H1 (cell line): ENCODE measurements at regions not wholly inside any gene's neighbourhood (a gene's known extent, or its start where the extent isn't known, plus 50 kb on each side); places are given as distances from the start of the nearest gene placed in this dataset.

Experiments used
- CTCF ChIA-PET: fragments of 300-600 bp; sonication (Branson Sonifier 250); formaldehyde crosslinking; loops from one replicate; lab custom pipeline; 2021; ENCODE audit not compliant: partially characterized antibody; lab: Charles Lee
- POLR2A ChIA-PET: fragments of 300-600 bp; sonication (Branson Sonifier 250); formaldehyde crosslinking; loops from one replicate; lab custom pipeline; 2021; ENCODE audit warnings: inconsistent platforms; ENCODE audit not compliant: partially characterized antibody; lab: Charles Lee
- DNase-seq, 2 experiments: peaks; one replicate each; pipeline versions ENCODE4 v3.0.0 to v3.0.0-alpha.2; 2010 to 2022; ENCODE audit warnings: low spot score in 2 of 2, low read depth in 1 of 2, mixed read lengths in 1 of 2
- FAIRE-seq: peaks from 2 replicates; lab custom pipeline; 2011; peaks lifted over from hg19 to GRCh38; lab: Jason Lieb, UNC
- H2AFZ ChIP-seq: 2 replicates; pipeline ENCODE4 v1.8.1; 2012; ENCODE audit warnings: low read length, inconsistent platforms
- H2AK5ac ChIP-seq: 2 replicates; pipeline ENCODE4 v1.6.1; 2013; ENCODE audit warnings: low read depth, low read length
- H2BK120ac ChIP-seq: replicated peaks from 2 replicates; pipeline ENCODE3; 2013; ENCODE audit warnings: low read depth, low read length, inconsistent platforms
- H2BK12ac ChIP-seq: 2 replicates; pipeline ENCODE4 v1.6.1; 2013; ENCODE audit warnings: low read depth, low read length
- H2BK15ac ChIP-seq: 2 replicates; pipeline ENCODE4 v1.6.1; 2013; ENCODE audit warnings: low read length
- H2BK20ac ChIP-seq: 2 replicates; pipeline ENCODE4 v1.6.1; 2013; ENCODE audit warnings: low read length
- H2BK5ac ChIP-seq: 2 replicates; pipeline ENCODE4 v1.6.1; 2013; ENCODE audit warnings: low read depth, low read length
- H3K14ac ChIP-seq: 2 replicates; pipeline ENCODE4 v1.6.1; 2013; ENCODE audit warnings: inconsistent platforms; ENCODE audit not compliant: insufficient read length
- H3K18ac ChIP-seq: 2 replicates; pipeline ENCODE4 v1.6.1; 2013; ENCODE audit warnings: low read length; ENCODE audit errors: extremely low read depth
- H3K23ac ChIP-seq: 2 replicates; pipeline ENCODE4 v1.6.1; 2013; ENCODE audit warnings: inconsistent platforms; ENCODE audit not compliant: insufficient read length
- H3K23me2 ChIP-seq: 2 replicates; pipeline ENCODE4 v1.6.1; 2013; ENCODE audit warnings: low read depth, low read length
- H3K27ac ChIP-seq: 2 replicates; pipeline ENCODE4 v1.6.1; 2011; ENCODE audit warnings: low read depth, low read length, inconsistent platforms
- H3K27me3 ChIP-seq, 4 experiments: replicated peaks in 1 of 4; 1 replicate in 1 of 4; 2 replicates in 3 of 4; pipeline versions ENCODE4 v1.6.1 to v1.8.1; 2011 to 2013; ENCODE audit warnings: low read length in 3 of 4, mild to moderate bottlenecking in 3 of 4, inconsistent platforms in 2 of 4, mixed read lengths in 2 of 4, moderate library complexity in 1 of 4; ENCODE audit not compliant: control insufficient read depth in 3 of 4, insufficient read depth in 3 of 4; ENCODE audit errors: extremely low read depth in 1 of 4
- H3K36me3 ChIP-seq, 4 experiments: 2 replicates each; pipeline versions ENCODE4 v1.6.1 to v1.8.1; 2011 to 2013; ENCODE audit warnings: mild to moderate bottlenecking in 4 of 4, low read length in 3 of 4, moderate library complexity in 2 of 4, control low read depth in 1 of 4, inconsistent platforms in 1 of 4; ENCODE audit not compliant: insufficient read depth in 4 of 4, control insufficient read depth in 2 of 4
- H3K4ac ChIP-seq: replicated peaks from 2 replicates; pipeline ENCODE3; 2013; ENCODE audit warnings: low read length, low read depth, mixed read lengths, inconsistent platforms; ENCODE audit not compliant: insufficient read length
- H3K4me1 ChIP-seq, 4 experiments: replicated peaks in 1 of 4; 1 replicate in 1 of 4; 2 replicates in 3 of 4; pipeline versions ENCODE4 v1.6.1 to v1.8.1; 2011 to 2013; ENCODE audit warnings: low read length in 3 of 4, inconsistent platforms in 2 of 4, mixed read lengths in 1 of 4; ENCODE audit not compliant: insufficient read depth in 4 of 4, control insufficient read depth in 3 of 4
- H3K4me2 ChIP-seq, 2 experiments: 2 replicates each; pipeline versions ENCODE4 v1.6.1 to v1.8.1; 2011 to 2013; ENCODE audit warnings: low read depth in 2 of 2, low read length in 2 of 2, control low read depth in 1 of 2, inconsistent platforms in 1 of 2, mild to moderate bottlenecking in 1 of 2; ENCODE audit not compliant: insufficient read depth in 1 of 2
- H3K4me3 ChIP-seq, 4 experiments: fragments of 200-600, 300-600 bp in 1 of 4; sonication (generic), shearing (Covaris generic), sonication (Bioruptor Twin) in 1 of 4; 2 replicates each; pipeline versions ENCODE4 v1.5.1 to v1.8.1; 2011 to 2016; ENCODE audit warnings: low read length in 4 of 4, low read depth in 3 of 4, control low read depth in 2 of 4, inconsistent platforms in 2 of 4, mild to moderate bottlenecking in 2 of 4, mixed read lengths in 1 of 4, moderate library complexity in 1 of 4; ENCODE audit not compliant: insufficient read depth in 2 of 4; ENCODE audit errors: extremely low read depth in 1 of 4
- H3K56ac ChIP-seq: replicated peaks from 2 replicates; pipeline ENCODE3; 2013; ENCODE audit warnings: low read depth, mild to moderate bottlenecking, mixed read lengths, low read length, inconsistent platforms; ENCODE audit not compliant: insufficient read length
- H3K79me1 ChIP-seq: 2 replicates; pipeline ENCODE4 v1.6.1; 2013; ENCODE audit warnings: low read depth, low read length, control low read depth
- H3K79me2 ChIP-seq, 2 experiments: 2 replicates each; pipeline versions ENCODE4 v1.6.1 to v1.8.1; 2012 to 2013; ENCODE audit warnings: low read length in 2 of 2, mild to moderate bottlenecking in 2 of 2, inconsistent platforms in 1 of 2; ENCODE audit not compliant: insufficient read depth in 2 of 2, control insufficient read depth in 1 of 2
- H3K9ac ChIP-seq, 4 experiments: replicated peaks in 1 of 4; 1 replicate in 1 of 4; 2 replicates in 3 of 4; pipeline versions ENCODE4 v1.6.1 to v1.8.1; 2011 to 2013; ENCODE audit warnings: low read depth in 3 of 4, low read length in 3 of 4, control low read depth in 2 of 4, mild to moderate bottlenecking in 2 of 4, moderate library complexity in 2 of 4, inconsistent platforms in 1 of 4; ENCODE audit errors: extremely low read depth in 1 of 4
- H3K9me3 ChIP-seq, 2 experiments: 2 replicates each; pipeline versions ENCODE4 v1.6.1 to v1.8.1; 2012 to 2013; ENCODE audit warnings: mild to moderate bottlenecking in 2 of 2, moderate library complexity in 2 of 2, control low read depth in 1 of 2, inconsistent platforms in 1 of 2, low read depth in 1 of 2, low read length in 1 of 2, mixed read lengths in 1 of 2; ENCODE audit not compliant: insufficient read depth in 2 of 2
- H4K20me1 ChIP-seq, 2 experiments: replicated peaks in 1 of 2; 2 replicates each; pipeline versions ENCODE3 to v1.8.1; 2011 to 2013; ENCODE audit warnings: inconsistent platforms in 2 of 2, low read length in 2 of 2, mild to moderate bottlenecking in 1 of 2; ENCODE audit not compliant: insufficient read depth in 2 of 2, control insufficient read depth in 1 of 2
- H4K5ac ChIP-seq: 2 replicates; pipeline ENCODE4 v1.6.1; 2013; ENCODE audit warnings: low read length, low read depth, mixed read lengths, inconsistent platforms; ENCODE audit not compliant: insufficient read length
- H4K8ac ChIP-seq: 2 replicates; pipeline ENCODE4 v1.8.0; 2013; ENCODE audit warnings: mild to moderate bottlenecking, moderate library complexity, low read length, inconsistent platforms; ENCODE audit not compliant: insufficient read depth; ENCODE audit errors: extremely low read depth
- H4K91ac ChIP-seq: replicated peaks from 2 replicates; pipeline ENCODE3; 2013; ENCODE audit warnings: low read length, mixed read lengths, inconsistent platforms; ENCODE audit not compliant: insufficient read length
- ATF3 ChIP-seq: IDR thresholded peaks from 2 replicates; pipeline ENCODE4 v1.6.1; 2011; ENCODE audit warnings: low read depth, mild to moderate bottlenecking, low read length; ENCODE audit not compliant: insufficient read depth
- BRCA1 ChIP-seq: IDR thresholded peaks from 2 replicates; pipeline ENCODE4 v1.6.1; 2012; ENCODE audit warnings: low read depth, low read length, improper control_type of control experiment
- EGR1 ChIP-seq: IDR thresholded peaks from 2 replicates; pipeline ENCODE4 v1.6.1; 2011; ENCODE audit warnings: low read depth, low read length, borderline replicate concordance
- EP300 ChIP-seq, 2 experiments: IDR thresholded peaks; 1 replicate in 1 of 2; 2 replicates in 1 of 2; pipeline ENCODE4 v1.6.1; 2011 to 2012; ENCODE audit warnings: low read depth in 2 of 2, low read length in 2 of 2, mild to moderate bottlenecking in 2 of 2, borderline replicate concordance in 1 of 2, inconsistent platforms in 1 of 2, moderate library complexity in 1 of 2
- EZH2 ChIP-seq: fragments of 200-600 bp; sonication (generic); IDR thresholded peaks from 2 replicates; pipeline ENCODE4 v1.7.1; 2012; ENCODE audit warnings: low read depth, mild to moderate bottlenecking, moderate library complexity, low read length, inconsistent platforms; ENCODE audit not compliant: severe bottlenecking
- HDAC2 ChIP-seq, 2 experiments: fragments of 300-600 bp in 1 of 2; sonication (generic) in 1 of 2; IDR thresholded peaks; 2 replicates each; pipeline ENCODE4 v1.6.1; 2011 to 2012; ENCODE audit warnings: low read depth in 2 of 2, low read length in 2 of 2, mild to moderate bottlenecking in 2 of 2, moderate library complexity in 2 of 2, borderline replicate concordance in 1 of 2, inconsistent platforms in 1 of 2
- POLR2AphosphoS5 ChIP-seq: IDR thresholded peaks from 2 replicates; pipeline ENCODE4 v1.6.1; 2011; ENCODE audit warnings: low read depth, low read length
- SAP30 ChIP-seq: fragments of 300-600 bp; sonication (generic); IDR thresholded peaks from 2 replicates; pipeline ENCODE4 v1.7.1; 2012; ENCODE audit warnings: low read length, moderate library complexity, mild to moderate bottlenecking, inconsistent platforms; ENCODE audit not compliant: insufficient read depth, insufficient replicate concordance
- YY1 ChIP-seq: IDR thresholded peaks from 2 replicates; pipeline ENCODE4 v1.6.1; 2011; ENCODE audit warnings: low read depth, mild to moderate bottlenecking, low read length
- WGBS, 2 experiments: shearing (Covaris generic) in 1 of 2; methylation state at CpG; one replicate each; pipeline versions ENCODE4 v1.1.6 to v1.1.7; 2013 to 2015; ENCODE audit warnings: low lambda C conversion rate in 2 of 2, mixed read lengths in 2 of 2, inconsistent platforms in 1 of 2, low coverage in 1 of 2, missing lambda C conversion rate in 1 of 2; ENCODE audit not compliant: insufficient replicate concordance in 2 of 2, insufficient coverage in 1 of 2, insufficient read length in 1 of 2; ENCODE audit errors: extremely low coverage in 1 of 2, missing lambda C conversion rate in 1 of 2; 5-methylcytosine and 5-hydroxymethylcytosine counted together

- H3K27ac ChIP-seq: no peak overlapping the region
- no peaks in the 10 kb centered on the region for H3K36me3 ChIP-seq
- H3K18ac ChIP-seq: no peak overlapping the region
- no peak overlapping the region for H2BK12ac ChIP-seq
- no peak for TF ChIP-seq EP300 (IDR thresholded peaks at IDR 0.05; ENCODE audit: borderline replicate concordance in 1 of 2, low read depth in 2 of 2, low read length in 2 of 2)
- TF ChIP-seq BRCA1: no peak
- no peak for TF ChIP-seq EGR1
- no peak for TF ChIP-seq SAP30
- no peak for TF ChIP-seq ATF3
- TF ChIP-seq HDAC2 (IDR thresholded peaks at IDR 0.05; ENCODE audit: borderline replicate concordance in 1 of 2, low read depth in 2 of 2, low read length in 2 of 2): no peak
- no peak for TF ChIP-seq POLR2AphosphoS5
- TF ChIP-seq YY1: no peak
- no peak for TF ChIP-seq EZH2
- H2AFZ ChIP-seq: no peak overlapping the region
- WGBS, 2 experiments: 95% methylated on average over 6 of the region's 6 CpGs; no CpG with 5 or more reads in 1 of the 2 experiments
- H4K8ac ChIP-seq: no peak overlapping the region
- H3K4me2 ChIP-seq: no peak overlapping the region
- H2AK5ac ChIP-seq: no peak overlapping the region
- no peak overlapping the region for H3K56ac ChIP-seq
- no peak overlapping the region for H2BK120ac ChIP-seq
- no peaks in the 10 kb centered on the region for H3K9me3 ChIP-seq
- no peak overlapping the region for H4K5ac ChIP-seq
- H2BK20ac ChIP-seq: no peak overlapping the region
- H3K14ac ChIP-seq: no peak overlapping the region
- no peak overlapping the region for H3K4me3 ChIP-seq
- no peaks in the 10 kb centered on the region for H3K79me2 ChIP-seq
- H3K9ac ChIP-seq: no peak overlapping the region
- no peaks in the 10 kb centered on the region for H4K20me1 ChIP-seq
- no peak overlapping the region for H2BK5ac ChIP-seq
- H3K79me1 ChIP-seq: no peaks in the 10 kb centered on the region
- FAIRE-seq (no peak), DNase-seq (no peak)
- no peaks in the 10 kb centered on the region for H3K23me2 ChIP-seq
- H3K4ac ChIP-seq: no peak overlapping the region
- CTCF ChIA-PET: interaction anchor here (1.3 to 3.8 kb wide), 3 partner anchors 23 to 188 kb away, joined by 5 to 12 read pairs (median 6); no protein-coding TSS in a partner anchor
- H4K91ac ChIP-seq: no peak overlapping the region
- POLR2A ChIA-PET: no interaction called here
- peaks cover 0 to 9% (median 5%) of the 10 kb centered on the region in 4 experiments; a peak in 5 of 7 replicates for H3K4me1 ChIP-seq
- no peak overlapping the region for H3K23ac ChIP-seq
- H3K27me3 ChIP-seq: no peaks in the 10 kb centered on the region
- H2BK15ac ChIP-seq: no peak overlapping the region
Observed at GRCh38 chr15:59940456-59940855, 63.7 kb upstream of the FOXB1 start.
